GM23248 (cell line): ENCODE measurements at regions not wholly inside any gene's neighbourhood (a gene's known extent, or its start where the extent isn't known, plus 50 kb on each side); places are given as distances from the start of the nearest gene placed in this dataset.

ENCODE experiments used
- EZH2 ChIP-seq: fragments of 200-600 bp; sonication (generic); IDR thresholded peaks from 2 replicates; pipeline ENCODE4 v1.6.1; 2018; ENCODE audit warnings: antibody characterized with exemption, mild to moderate bottlenecking; ENCODE audit not compliant: insufficient read depth, poor library complexity, severe bottlenecking
- EZH2phosphoT487 ChIP-seq: fragments of 200-600 bp; sonication (generic); IDR thresholded peaks from 2 replicates; pipeline ENCODE4 v1.6.1; 2018; ENCODE audit warnings: antibody characterized with exemption, moderate library complexity, mild to moderate bottlenecking, low read depth; ENCODE audit not compliant: insufficient read depth

GRCh38 chr18:40631319-40631718 lies 1323.7 kb upstream of the PIK3C3 start:
- TF ChIP-seq EZH2phosphoT487 (no peak), EZH2 (no peak)
